ENCODE measurements at regions not wholly inside any gene's neighbourhood (a gene's known extent, or its start where the extent isn't known, plus 50 kb on each side); places are given as distances from the start of the nearest gene placed in this dataset.

- no peak for DNase-seq (ENCODE audit: low spot score)
These were observed 535.9 kb upstream of the ATXN8OS start for GRCh38 chr13:69571606-69572323.

GRCh38 chr13:69567514-69567913 lies 540.1 kb upstream of the ATXN8OS start:
- no peak for DNase-seq (ENCODE audit: low spot score)

GRCh38 chr13:69566104-69566716 lies 541.4 kb upstream of the ATXN8OS start:
- no peak for DNase-seq (ENCODE audit: low spot score)

- DNase-seq (ENCODE audit: low spot score), result peak; percentile 6
These were observed 542.3 kb upstream of the ATXN8OS start for GRCh38 chr13:69565334-69565733.

GRCh38 chr13:69556540-69557196 lies 551.0 kb upstream of the ATXN8OS start:
- no peak for DNase-seq (ENCODE audit: low spot score)

- DNase-seq (ENCODE audit: low spot score), result no peak
These were observed 553.6 kb upstream of the ATXN8OS start for GRCh38 chr13:69553976-69554375.

GRCh38 chr13:69551193-69551592 lies 556.4 kb upstream of the ATXN8OS start:
- no peak for DNase-seq (ENCODE audit: low spot score)

GRCh38 chr13:69547780-69548179 lies 559.8 kb upstream of the ATXN8OS start:
- DNase-seq (ENCODE audit: low spot score), result no peak

GRCh38 chr13:69545551-69545950 lies 562.1 kb upstream of the ATXN8OS start:
- DNase-seq (ENCODE audit: low spot score), result no peak

- DNase-seq (ENCODE audit: low spot score), result no peak
These were observed 583.0 kb upstream of the ATXN8OS start for GRCh38 chr13:69524459-69525150.

GRCh38 chr13:69496981-69497380 lies 610.6 kb upstream of the ATXN8OS start:
- DNase-seq (ENCODE audit: low spot score), result no peak

- DNase-seq (ENCODE audit: low spot score), result no peak
These were observed 612.5 kb upstream of the ATXN8OS start for GRCh38 chr13:69495096-69495495.

- DNase-seq (ENCODE audit: low spot score), result no peak
These were observed 620.0 kb upstream of the ATXN8OS start for GRCh38 chr13:69487576-69487975.

GRCh38 chr13:69485991-69486592 lies 621.5 kb upstream of the ATXN8OS start:
- no peak for DNase-seq (ENCODE audit: low spot score)

- DNase-seq (ENCODE audit: low spot score), result no peak
These were observed 630.2 kb upstream of the ATXN8OS start for GRCh38 chr13:69477451-69477850.

- no peak for DNase-seq (ENCODE audit: low spot score)
These were observed 633.5 kb upstream of the ATXN8OS start for GRCh38 chr13:69474011-69474685.

GRCh38 chr13:69468624-69469023 lies 639.0 kb upstream of the ATXN8OS start:
- DNase-seq (ENCODE audit: low spot score), result no peak

GRCh38 chr13:69461397-69461796 lies 646.2 kb upstream of the ATXN8OS start:
- DNase-seq (ENCODE audit: low spot score), result no peak

- no peak for DNase-seq (ENCODE audit: low spot score)
These were observed 648.3 kb upstream of the ATXN8OS start for GRCh38 chr13:69459346-69459745.

GRCh38 chr13:69458013-69458412 lies 649.6 kb upstream of the ATXN8OS start:
- no peak for DNase-seq (ENCODE audit: low spot score)

GRCh38 chr13:69450245-69450644 lies 657.4 kb upstream of the ATXN8OS start:
- DNase-seq (ENCODE audit: low spot score), result no peak

- no peak for DNase-seq (ENCODE audit: low spot score)
These were observed 682.4 kb upstream of the ATXN8OS start for GRCh38 chr13:69425235-69425634.

Measured in kidney capillary endothelial cell (primary cell).